Choroid plexus epithelial cell (primary cell): ENCODE measurements at regions not wholly inside any gene's neighbourhood (a gene's known extent, or its start where the extent isn't known, plus 50 kb on each side); places are given as distances from the start of the nearest gene placed in this dataset.

Experiments used
- DNase-seq: peaks from one replicate; pipeline ENCODE4 v3.0.0-alpha.2; 2010; ENCODE audit warnings: low read depth
- H3K4me3 ChIP-seq: 2 replicates; pipeline ENCODE4 v1.5.1; 2011; ENCODE audit warnings: low read depth, mild to moderate bottlenecking, control low read depth, low read length, moderate library complexity
- CTCF ChIP-seq: conservative IDR thresholded peaks from 2 replicates; pipeline ENCODE4 v1.5.1; 2011; ENCODE audit warnings: low read depth, mild to moderate bottlenecking, control low read depth, inconsistent platforms, low read length, moderate library complexity

- peak overlapping the region; percentile 36 for H3K4me3 ChIP-seq
- peak; percentile 79 for TF ChIP-seq CTCF
Measured at GRCh38 chr5:92687821-92688722, 892.9 kb downstream of the NR2F1-AS1 start.

GRCh38 chr5:92678640-92679039 lies 902.4 kb downstream of the NR2F1-AS1 start:
- no peak overlapping the region for H3K4me3 ChIP-seq
- peak; percentile 38 for TF ChIP-seq CTCF
- no peak for DNase-seq

More at GRCh38 chr5:92687821-92688722, 892.9 kb downstream of the NR2F1-AS1 start:
- peak; percentile 96 for DNase-seq

DNA sequence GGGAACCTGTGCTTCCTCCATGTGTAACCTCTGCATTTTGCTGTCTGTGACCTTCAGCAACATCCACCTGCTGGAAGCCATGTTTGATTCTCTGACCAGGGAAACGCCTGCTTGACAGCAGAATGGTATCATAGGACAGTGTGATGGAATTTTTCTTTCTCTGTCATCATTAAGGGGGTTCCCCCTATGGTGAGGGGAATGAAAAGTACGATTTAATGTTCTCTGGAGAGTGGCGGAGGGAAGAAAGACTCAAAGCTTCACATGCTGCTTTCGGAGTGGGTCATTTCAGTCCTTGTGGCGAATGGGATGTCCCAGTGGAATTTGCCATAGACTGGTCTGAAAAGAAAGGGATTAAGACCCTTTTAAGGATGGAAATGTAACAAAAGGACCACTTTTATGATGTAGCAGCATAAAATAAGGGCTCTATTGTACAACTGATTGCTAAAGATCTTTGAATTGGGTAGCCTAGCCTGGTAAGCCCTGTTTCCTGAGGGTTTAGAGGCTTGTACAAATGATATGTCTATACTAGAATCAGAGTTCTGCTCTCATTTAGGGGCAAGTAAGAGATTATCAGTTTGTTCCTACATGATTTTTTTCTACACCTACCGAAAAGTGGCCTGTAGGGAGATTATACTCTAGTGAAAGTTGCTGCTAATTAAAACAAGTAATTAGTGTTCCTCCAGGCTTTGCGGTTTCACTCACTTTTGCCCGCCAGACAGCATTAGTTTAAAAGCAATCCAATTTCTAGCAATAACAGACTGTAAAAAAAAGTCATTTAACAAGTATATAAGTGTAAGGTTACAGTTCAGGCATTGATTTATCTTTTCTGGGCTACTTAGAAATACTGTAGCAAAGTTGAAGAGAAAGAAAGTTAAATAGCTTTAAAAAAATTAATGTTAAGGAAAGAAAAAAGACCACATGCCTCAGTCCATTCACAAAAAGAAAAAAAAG lies 904.5 kb downstream of the NR2F1-AS1 start:
- H3K4me3 ChIP-seq, result no peak overlapping the region
- no peak for DNase-seq
- no peak for TF ChIP-seq CTCF

- TF ChIP-seq CTCF, result no peak
- H3K4me3 ChIP-seq, result no peak overlapping the region
- DNase-seq, result no peak
Measured at GRCh38 chr5:92674321-92674720, 906.7 kb downstream of the NR2F1-AS1 start.

DNA sequence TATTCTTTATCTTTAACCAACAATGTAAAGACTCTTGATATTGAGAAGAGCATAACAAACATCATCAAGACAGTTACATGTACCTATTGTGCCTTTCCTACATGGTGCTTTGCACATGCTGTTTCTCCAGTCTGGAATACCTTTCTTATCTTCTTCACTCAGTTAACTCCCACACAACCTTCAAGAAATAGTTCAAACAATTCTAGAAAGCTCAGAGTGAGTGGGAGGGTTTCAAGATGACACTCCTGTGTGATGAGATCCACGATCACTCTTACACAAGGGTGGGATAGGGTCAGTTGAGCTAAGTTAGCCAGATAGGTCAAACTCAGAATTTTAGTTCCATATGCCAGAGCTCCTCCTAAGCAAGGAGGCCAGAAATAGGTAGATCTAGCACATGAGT lies 915.5 kb downstream of the NR2F1-AS1 start:
- DNase-seq, result no peak
- TF ChIP-seq CTCF, result no peak
- H3K4me3 ChIP-seq, result no peak overlapping the region

GRCh38 chr5:92662741-92663140 lies 918.3 kb downstream of the NR2F1-AS1 start:
- no peak overlapping the region for H3K4me3 ChIP-seq
- DNase-seq, result no peak
- no peak for TF ChIP-seq CTCF
